DND-41 (cell line): ENCODE measurements at regions not wholly inside any gene's neighbourhood (a gene's known extent, or its start where the extent isn't known, plus 50 kb on each side); places are given as distances from the start of the nearest gene placed in this dataset.

Source experiments
- ATAC-seq: fragments of 200-7000 bp; cut with Tn5 transposase; 3 replicates; pipeline ENCODE4 v1.9.1; 2021; ENCODE audit warnings: low read depth; ENCODE audit not compliant: insufficient read depth
- DNase-seq: peaks from one replicate; pipeline ENCODE4 v3.0.0-alpha.2; 2020
- H2AFZ ChIP-seq: 2 replicates; pipeline ENCODE4 v1.6.0; 2012; ENCODE audit warnings: low read depth, low read length
- H3K27ac ChIP-seq: 2 replicates; pipeline ENCODE4 v1.5.1; 2012; ENCODE audit warnings: low read length, inconsistent platforms
- H3K27me3 ChIP-seq: fragments of 200-600 bp; sonication (generic); 2 replicates; pipeline ENCODE4 v1.6.0; 2012; ENCODE audit warnings: low read length, mild to moderate bottlenecking, inconsistent platforms; ENCODE audit not compliant: insufficient read depth, poor library complexity
- H3K36me3 ChIP-seq: 2 replicates; pipeline ENCODE4 v1.5.1; 2012; ENCODE audit warnings: low read length, inconsistent platforms; ENCODE audit not compliant: insufficient read depth
- H3K4me1 ChIP-seq: 2 replicates; pipeline ENCODE4 v1.5.1; 2012; ENCODE audit warnings: mild to moderate bottlenecking, low read length; ENCODE audit not compliant: insufficient read depth
- H3K4me2 ChIP-seq: 2 replicates; pipeline ENCODE4 v1.6.0; 2012; ENCODE audit warnings: mild to moderate bottlenecking, moderate library complexity, low read length, inconsistent platforms; ENCODE audit not compliant: insufficient read depth
- H3K4me3 ChIP-seq, 2 experiments: fragments of 200-600 bp in 1 of 2; shearing (Covaris generic) in 1 of 2; 2 replicates each; pipeline ENCODE4 v1.5.1; 2012 to 2016; ENCODE audit warnings: inconsistent platforms in 2 of 2, low read length in 2 of 2, mild to moderate bottlenecking in 2 of 2, low read depth in 1 of 2, moderate library complexity in 1 of 2
- H3K79me2 ChIP-seq: 2 replicates; pipeline ENCODE4 v1.6.0; 2012; ENCODE audit warnings: low read length, inconsistent platforms; ENCODE audit not compliant: insufficient read depth
- H3K9ac ChIP-seq: 2 replicates; pipeline ENCODE4 v1.6.0; 2012; ENCODE audit warnings: low read depth, mild to moderate bottlenecking, inconsistent platforms, low read length, moderate library complexity
- H3K9me3 ChIP-seq: 2 replicates; pipeline ENCODE4 v1.5.1; 2012; ENCODE audit warnings: low read length, moderate library complexity, mild to moderate bottlenecking, inconsistent platforms; ENCODE audit not compliant: insufficient read depth, severe bottlenecking
- H4K20me1 ChIP-seq: 2 replicates; pipeline ENCODE4 v1.6.0; 2012; ENCODE audit warnings: low read length; ENCODE audit not compliant: insufficient read depth
- EZH2 ChIP-seq: IDR thresholded peaks from 3 replicates; pipeline ENCODE4 v1.6.1; 2012; ENCODE audit warnings: borderline replicate concordance, low read depth, mild to moderate bottlenecking, moderate library complexity, low read length, inconsistent platforms; ENCODE audit not compliant: severe bottlenecking
- TF ChIP-seq, protein P1 (sequence below): IDR thresholded peaks from 2 replicates; pipeline ENCODE4 v1.5.1; 2012; ENCODE audit warnings: borderline replicate concordance, low read length, moderate library complexity, mild to moderate bottlenecking; ENCODE audit not compliant: poor library complexity, severe bottlenecking; ENCODE audit errors: extremely low read depth

DNA sequence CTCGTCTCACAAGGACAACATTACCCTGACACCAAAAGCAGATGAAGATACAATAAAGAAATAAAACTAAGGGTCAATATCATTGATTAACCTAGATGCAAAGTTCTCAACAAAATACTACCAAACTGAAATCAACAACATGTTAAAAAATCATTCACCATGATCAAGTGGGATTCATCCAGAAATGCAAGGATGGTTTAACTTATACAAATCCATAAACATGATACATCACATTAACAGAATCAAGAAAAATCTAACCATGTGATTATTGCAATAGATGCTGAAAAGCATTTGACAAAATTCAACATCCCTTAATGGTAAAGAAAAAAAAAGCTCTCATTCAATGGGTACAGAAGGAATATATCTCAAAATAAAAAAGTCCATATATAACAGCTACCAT is 514.9 kb downstream of the TMA16 start:
- Histone ChIP-seq H4K20me1 (no peaks in the 10 kb centered on the region), H3K27ac (no peak overlapping the region), H3K27me3 (no peaks in the 10 kb centered on the region), H3K36me3 (no peaks in the 10 kb centered on the region), H3K4me2 (no peak overlapping the region), H3K4me3 (no peak overlapping the region), H2AFZ (no peak overlapping the region), H3K79me2 (no peaks in the 10 kb centered on the region), H3K9ac (no peak overlapping the region), H3K9me3 (no peaks in the 10 kb centered on the region), H3K4me1 (no peaks in the 10 kb centered on the region)
- ATAC-seq (no peak), DNase-seq (no peak)
- TF ChIP-seq EZH2: no peak
- TF ChIP-seq, protein P1, sequence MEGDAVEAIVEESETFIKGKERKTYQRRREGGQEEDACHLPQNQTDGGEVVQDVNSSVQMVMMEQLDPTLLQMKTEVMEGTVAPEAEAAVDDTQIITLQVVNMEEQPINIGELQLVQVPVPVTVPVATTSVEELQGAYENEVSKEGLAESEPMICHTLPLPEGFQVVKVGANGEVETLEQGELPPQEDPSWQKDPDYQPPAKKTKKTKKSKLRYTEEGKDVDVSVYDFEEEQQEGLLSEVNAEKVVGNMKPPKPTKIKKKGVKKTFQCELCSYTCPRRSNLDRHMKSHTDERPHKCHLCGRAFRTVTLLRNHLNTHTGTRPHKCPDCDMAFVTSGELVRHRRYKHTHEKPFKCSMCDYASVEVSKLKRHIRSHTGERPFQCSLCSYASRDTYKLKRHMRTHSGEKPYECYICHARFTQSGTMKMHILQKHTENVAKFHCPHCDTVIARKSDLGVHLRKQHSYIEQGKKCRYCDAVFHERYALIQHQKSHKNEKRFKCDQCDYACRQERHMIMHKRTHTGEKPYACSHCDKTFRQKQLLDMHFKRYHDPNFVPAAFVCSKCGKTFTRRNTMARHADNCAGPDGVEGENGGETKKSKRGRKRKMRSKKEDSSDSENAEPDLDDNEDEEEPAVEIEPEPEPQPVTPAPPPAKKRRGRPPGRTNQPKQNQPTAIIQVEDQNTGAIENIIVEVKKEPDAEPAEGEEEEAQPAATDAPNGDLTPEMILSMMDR: no peak

DNA sequence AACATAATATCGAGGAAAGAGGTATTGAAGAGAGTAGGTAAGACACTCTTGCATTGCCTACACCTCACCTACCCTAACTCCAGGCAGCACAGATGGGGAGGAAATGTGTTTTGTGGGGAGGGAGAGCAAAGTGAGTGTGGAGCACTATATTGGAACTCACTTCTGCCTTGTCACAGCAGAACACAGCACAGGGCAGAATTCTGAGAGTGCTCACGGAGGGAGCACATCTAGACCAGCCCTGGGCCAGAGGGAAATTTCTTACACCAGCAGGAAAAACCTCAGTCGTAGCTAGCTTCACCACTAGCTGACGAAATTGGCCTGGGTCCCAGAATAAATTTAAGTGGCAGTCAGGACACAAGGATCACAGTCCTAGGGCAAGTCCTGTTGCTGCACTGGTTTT is 517.3 kb downstream of the TMA16 start:
- no peak overlapping the region for H3K4me2 ChIP-seq
- no peak overlapping the region for H3K4me3 ChIP-seq
- ATAC-seq: no peak
- no peaks in the 10 kb centered on the region for H4K20me1 ChIP-seq
- H3K27me3 ChIP-seq: no peaks in the 10 kb centered on the region
- H3K9me3 ChIP-seq: no peaks in the 10 kb centered on the region
- no peak overlapping the region for H3K9ac ChIP-seq
- TF ChIP-seq, protein P1: no peak
- TF ChIP-seq EZH2: no peak
- H3K36me3 ChIP-seq: no peaks in the 10 kb centered on the region
- no peak overlapping the region for H3K27ac ChIP-seq
- DNase-seq: no peak
- H3K4me1 ChIP-seq: no peaks in the 10 kb centered on the region
- H2AFZ ChIP-seq: no peak overlapping the region
- H3K79me2 ChIP-seq: no peaks in the 10 kb centered on the region

DNA sequence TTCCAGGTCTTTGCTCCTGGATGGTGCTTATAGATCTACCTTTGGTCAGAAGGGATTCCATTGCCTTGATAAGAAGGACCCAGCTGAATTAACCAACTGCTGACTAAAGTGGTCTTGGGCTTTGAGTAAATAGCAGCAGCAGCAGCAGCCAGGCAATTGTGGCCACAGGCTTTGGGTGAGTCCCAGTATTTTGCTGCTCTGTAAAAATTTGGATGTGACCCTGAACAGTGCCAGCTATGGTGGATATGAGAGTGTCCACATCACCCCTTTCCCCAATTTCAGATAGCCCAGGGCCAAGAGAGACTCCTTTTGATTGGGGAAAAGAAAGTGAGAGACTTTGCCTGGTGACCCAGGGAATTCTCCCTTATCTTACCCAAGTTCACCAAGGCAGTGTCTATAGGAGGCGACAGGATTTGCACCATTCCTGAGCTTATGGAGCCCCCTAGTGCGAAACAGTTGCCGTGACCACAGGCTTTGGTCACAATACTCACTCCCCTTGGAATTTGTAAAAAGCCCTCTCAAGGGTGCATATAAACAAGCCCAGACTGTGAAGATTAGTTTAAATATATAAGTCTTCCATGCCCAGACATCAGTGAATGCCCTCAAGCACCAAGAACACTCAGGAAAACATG is 518.0 kb downstream of the TMA16 start:
- Histone ChIP-seq H2AFZ (no peak overlapping the region), H3K27ac (no peak overlapping the region), H3K27me3 (no peaks in the 10 kb centered on the region), H3K79me2 (no peaks in the 10 kb centered on the region), H4K20me1 (no peaks in the 10 kb centered on the region), H3K4me2 (no peak overlapping the region), H3K36me3 (no peaks in the 10 kb centered on the region), H3K4me1 (no peaks in the 10 kb centered on the region), H3K9ac (no peak overlapping the region), H3K9me3 (no peaks in the 10 kb centered on the region), H3K4me3 (no peak overlapping the region)
- ATAC-seq: peak; percentile 55; the same call in 1 of the 3 replicates
- TF ChIP-seq, protein P1: peak; percentile 57
- no peak for TF ChIP-seq EZH2
- peak; percentile 16 for DNase-seq
